ENCODE measurements at regions not wholly inside any gene's neighbourhood (a gene's known extent, or its start where the extent isn't known, plus 50 kb on each side); places are given as distances from the start of the nearest gene placed in this dataset.

DNA sequence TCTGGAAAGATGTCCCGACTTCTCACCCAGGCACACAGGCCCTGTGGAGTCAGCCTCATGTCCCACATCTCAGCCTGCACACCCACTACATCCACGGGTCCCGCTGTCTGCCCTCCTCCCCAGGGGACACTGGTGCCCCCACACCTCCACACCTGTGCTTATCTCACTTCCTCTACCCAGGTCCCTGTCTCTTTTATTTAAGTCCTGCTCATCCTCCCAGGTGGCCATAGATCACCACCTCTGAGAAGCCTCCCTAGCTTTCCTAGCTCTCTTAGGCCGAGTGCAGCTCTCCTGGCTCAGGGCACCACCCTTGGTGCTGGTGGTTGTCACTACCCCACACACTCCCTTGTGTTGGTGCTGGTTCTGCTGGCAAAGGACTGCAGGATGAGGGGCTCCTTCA, 143.6 kb upstream of the PITX1 start:
- TF ChIP-seq JUN (IDR thresholded peaks at IDR 0.05) (no peak), MAFK (IDR thresholded peaks at IDR 0.05; ENCODE audit: partially characterized antibody) (no peak), SREBF2 (IDR thresholded peaks at IDR 0.05) (no peak), MYC (IDR thresholded peaks at IDR 0.05; ENCODE audit: borderline replicate concordance, low read length) (no peak), MAZ (IDR thresholded peaks at IDR 0.05; ENCODE audit: borderline replicate concordance, low read depth, low read length) (no peak), RAD21 (conservative IDR thresholded peaks at IDR 0.05 in 1 of 2, IDR thresholded peaks at IDR 0.05 in 1 of 2) (no peak), TP53 (CRISPR knock-in tag; IDR thresholded peaks at IDR 0.05) (no peak)
- TF ChIP-seq, protein P1, sequence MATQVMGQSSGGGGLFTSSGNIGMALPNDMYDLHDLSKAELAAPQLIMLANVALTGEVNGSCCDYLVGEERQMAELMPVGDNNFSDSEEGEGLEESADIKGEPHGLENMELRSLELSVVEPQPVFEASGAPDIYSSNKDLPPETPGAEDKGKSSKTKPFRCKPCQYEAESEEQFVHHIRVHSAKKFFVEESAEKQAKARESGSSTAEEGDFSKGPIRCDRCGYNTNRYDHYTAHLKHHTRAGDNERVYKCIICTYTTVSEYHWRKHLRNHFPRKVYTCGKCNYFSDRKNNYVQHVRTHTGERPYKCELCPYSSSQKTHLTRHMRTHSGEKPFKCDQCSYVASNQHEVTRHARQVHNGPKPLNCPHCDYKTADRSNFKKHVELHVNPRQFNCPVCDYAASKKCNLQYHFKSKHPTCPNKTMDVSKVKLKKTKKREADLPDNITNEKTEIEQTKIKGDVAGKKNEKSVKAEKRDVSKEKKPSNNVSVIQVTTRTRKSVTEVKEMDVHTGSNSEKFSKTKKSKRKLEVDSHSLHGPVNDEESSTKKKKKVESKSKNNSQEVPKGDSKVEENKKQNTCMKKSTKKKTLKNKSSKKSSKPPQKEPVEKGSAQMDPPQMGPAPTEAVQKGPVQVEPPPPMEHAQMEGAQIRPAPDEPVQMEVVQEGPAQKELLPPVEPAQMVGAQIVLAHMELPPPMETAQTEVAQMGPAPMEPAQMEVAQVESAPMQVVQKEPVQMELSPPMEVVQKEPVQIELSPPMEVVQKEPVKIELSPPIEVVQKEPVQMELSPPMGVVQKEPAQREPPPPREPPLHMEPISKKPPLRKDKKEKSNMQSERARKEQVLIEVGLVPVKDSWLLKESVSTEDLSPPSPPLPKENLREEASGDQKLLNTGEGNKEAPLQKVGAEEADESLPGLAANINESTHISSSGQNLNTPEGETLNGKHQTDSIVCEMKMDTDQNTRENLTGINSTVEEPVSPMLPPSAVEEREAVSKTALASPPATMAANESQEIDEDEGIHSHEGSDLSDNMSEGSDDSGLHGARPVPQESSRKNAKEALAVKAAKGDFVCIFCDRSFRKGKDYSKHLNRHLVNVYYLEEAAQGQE (IDR thresholded peaks at IDR 0.05) = no peak
- TF ChIP-seq, protein P2, sequence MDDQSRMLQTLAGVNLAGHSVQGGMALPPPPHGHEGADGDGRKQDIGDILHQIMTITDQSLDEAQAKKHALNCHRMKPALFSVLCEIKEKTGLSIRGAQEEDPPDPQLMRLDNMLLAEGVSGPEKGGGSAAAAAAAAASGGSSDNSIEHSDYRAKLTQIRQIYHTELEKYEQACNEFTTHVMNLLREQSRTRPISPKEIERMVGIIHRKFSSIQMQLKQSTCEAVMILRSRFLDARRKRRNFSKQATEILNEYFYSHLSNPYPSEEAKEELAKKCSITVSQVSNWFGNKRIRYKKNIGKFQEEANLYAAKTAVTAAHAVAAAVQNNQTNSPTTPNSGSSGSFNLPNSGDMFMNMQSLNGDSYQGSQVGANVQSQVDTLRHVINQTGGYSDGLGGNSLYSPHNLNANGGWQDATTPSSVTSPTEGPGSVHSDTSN (IDR thresholded peaks at IDR 0.05) = no peak
- TF ChIP-seq, protein P3, sequence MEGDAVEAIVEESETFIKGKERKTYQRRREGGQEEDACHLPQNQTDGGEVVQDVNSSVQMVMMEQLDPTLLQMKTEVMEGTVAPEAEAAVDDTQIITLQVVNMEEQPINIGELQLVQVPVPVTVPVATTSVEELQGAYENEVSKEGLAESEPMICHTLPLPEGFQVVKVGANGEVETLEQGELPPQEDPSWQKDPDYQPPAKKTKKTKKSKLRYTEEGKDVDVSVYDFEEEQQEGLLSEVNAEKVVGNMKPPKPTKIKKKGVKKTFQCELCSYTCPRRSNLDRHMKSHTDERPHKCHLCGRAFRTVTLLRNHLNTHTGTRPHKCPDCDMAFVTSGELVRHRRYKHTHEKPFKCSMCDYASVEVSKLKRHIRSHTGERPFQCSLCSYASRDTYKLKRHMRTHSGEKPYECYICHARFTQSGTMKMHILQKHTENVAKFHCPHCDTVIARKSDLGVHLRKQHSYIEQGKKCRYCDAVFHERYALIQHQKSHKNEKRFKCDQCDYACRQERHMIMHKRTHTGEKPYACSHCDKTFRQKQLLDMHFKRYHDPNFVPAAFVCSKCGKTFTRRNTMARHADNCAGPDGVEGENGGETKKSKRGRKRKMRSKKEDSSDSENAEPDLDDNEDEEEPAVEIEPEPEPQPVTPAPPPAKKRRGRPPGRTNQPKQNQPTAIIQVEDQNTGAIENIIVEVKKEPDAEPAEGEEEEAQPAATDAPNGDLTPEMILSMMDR (IDR thresholded peaks at IDR 0.05) = no peak

Measured in A549 (cell line).